ENCODE measurements at regions not wholly inside any gene's neighbourhood (a gene's known extent, or its start where the extent isn't known, plus 50 kb on each side); places are given as distances from the start of the nearest gene placed in this dataset.
A peak's percentile ranks its signal among the peaks of the same experiment; 100 is the strongest.

DNA sequence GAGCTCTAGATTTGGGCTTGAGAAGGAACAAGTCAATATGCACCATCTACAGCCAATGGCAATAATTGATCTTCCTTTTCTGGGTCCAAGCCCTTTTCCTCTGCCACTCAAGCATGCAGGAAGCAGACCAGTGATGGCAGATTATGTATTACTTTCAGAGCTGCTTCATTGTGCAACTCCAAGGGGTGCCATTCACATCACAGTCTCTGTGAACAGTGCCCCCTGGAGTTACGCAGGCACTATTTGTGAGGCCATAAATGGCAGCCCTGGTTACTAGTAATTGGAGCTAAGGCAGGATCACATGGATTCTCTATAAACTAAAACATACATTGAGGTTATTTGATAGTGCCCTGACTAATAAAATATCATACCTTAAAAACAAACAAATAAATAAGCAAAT, 313.4 kb upstream of the SLC7A11 start:
- peak; percentile 28 to 29 for TF ChIP-seq CTCF (conservative IDR thresholded peaks at IDR 0.05 in 1 of 2, IDR thresholded peaks at IDR 0.05 in 1 of 2; ENCODE audit: extremely low read depth in 1 of 2, insufficient read depth in 1 of 2, low read depth in 1 of 2, low read length in 2 of 2)
- no peak for TF ChIP-seq EZH2 (IDR thresholded peaks at IDR 0.05; ENCODE audit: borderline replicate concordance, low read length)
